ENCODE measurements at regions not wholly inside any gene's neighbourhood (a gene's known extent, or its start where the extent isn't known, plus 50 kb on each side); places are given as distances from the start of the nearest gene placed in this dataset.

DNA sequence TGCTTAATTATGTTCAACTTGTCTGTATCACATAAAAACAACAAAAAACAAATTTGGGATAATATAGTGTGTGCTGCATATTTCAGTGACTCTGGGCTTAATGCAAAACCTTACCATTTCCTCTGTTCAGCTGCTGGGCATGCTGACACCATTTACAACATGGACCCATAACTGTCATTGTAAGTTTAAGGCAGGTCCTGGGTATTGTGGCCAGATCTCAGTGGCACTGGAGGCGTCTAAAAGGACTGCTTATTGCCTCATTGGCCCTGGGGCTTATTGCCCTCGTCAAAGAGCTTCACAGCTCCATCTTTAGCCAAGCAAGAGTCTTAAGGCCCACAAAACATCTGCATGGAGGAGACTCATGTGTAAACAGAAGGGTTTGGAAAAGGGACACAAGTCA, 390.2 kb downstream of the NR2F2 start:
- DNase-seq (ENCODE audit: low read depth in 2 of 3, low spot score in 1 of 3): no peak

DNA sequence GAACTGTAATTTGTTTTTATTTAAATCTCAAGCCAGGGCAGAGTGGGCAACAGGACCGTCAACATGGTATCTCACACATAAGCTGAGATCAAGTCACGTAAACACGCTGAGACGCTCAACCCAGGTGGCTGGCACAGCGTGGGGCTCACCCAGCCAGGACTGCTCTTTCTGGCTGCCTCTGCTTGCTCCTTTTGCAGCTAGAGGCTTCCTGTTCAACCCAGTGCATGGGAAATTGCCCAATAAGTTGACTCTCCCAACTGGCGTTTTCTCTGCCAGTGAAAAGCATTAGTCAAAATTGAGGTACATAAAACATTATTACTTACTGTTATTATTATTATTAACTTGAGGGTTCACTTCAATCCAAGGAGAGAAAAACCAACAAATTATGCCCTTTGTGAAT, 398.1 kb downstream of the NR2F2 start:
- no peak for DNase-seq (ENCODE audit: low read depth in 2 of 3, low spot score in 1 of 3)

DNA sequence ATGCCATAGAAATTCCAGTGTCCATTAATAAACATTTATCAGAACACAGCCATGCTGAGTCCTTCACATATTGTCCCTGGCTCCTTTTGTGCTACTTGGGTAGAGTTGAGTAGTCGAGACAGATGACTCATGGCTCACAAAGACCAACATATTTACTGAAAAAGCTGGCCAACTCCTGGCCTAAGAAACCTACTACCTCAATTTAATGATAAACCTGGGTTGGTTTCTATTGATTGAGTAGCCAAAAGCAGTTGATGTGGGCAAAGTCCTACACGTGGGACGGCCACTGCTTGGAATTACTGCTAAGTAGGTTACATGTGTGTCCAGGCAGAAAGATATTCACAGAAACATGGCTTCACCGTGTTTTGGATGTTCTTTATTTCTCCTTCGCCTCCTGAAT, 402.2 kb downstream of the NR2F2 start:
- no peak for DNase-seq (ENCODE audit: low read depth in 2 of 3, low spot score in 1 of 3)

DNA sequence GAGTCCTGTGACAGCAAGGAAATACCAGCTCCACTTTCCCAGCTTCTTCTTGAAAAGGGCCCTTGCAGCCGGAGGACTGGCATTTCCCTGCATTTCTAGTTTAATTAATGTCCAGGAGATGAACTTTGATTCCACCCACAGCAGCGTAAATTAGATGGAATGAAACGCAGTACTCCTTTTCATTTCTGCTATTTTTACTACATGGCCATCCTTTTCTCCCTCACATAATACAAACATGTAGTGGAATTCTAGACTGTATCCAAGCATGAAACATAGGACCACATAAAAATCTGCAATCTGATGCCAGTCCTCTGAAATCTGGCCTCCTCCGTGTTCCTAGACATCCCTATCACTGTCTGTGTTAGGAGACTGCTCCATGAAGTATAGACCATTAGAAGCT, 403.2 kb downstream of the NR2F2 start:
- no peak for DNase-seq (ENCODE audit: low read depth in 2 of 3, low spot score in 1 of 3)

DNA sequence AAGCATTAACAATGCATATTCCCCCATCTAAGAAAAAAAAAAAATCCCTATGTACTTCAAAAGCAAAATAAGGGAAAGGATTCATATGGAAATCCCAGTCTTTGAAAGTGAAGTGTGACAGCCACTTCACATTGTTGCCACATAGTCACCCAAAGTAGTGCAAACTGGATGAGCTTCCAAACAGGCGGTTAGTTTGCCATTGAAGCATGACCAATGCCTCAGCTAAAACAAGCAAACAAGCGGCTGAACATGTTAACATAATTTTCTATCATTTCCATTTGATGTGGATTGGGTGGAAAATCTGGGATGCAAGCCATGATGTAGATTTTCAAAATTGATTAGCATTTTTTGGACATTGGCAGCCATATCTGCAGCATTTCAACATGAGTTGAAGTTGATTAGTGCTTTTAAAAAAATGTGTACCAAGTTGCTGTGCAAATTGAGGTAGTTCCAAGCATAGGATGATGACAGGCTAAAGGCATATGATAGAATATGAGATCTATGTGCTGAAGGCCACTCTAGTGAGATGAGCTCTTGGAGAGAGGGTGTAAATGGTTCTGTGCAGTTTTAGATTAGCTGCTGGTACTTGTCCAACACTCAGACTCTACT, 405.2 kb downstream of the NR2F2 start:
- DNase-seq (ENCODE audit: low read depth in 2 of 3, low spot score in 1 of 3): no peak

DNA sequence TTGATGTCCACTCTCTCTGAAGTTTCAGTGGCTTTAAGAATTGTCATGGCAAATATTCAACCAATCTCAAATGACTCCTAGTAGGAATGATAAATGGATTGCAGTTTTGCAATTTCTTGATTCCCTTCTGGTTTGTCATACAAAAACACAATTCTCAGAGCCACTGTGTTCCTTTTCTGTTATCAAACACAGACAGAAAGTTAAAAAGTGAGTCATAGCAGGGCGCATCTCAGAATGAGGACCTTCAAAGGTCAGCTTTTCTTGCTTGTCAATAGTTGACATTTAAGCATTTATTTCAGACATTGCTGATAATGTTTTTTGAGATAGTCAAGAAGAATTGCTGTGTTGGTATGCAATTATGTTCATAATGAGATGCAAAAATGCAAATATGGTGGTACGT, 405.9 kb downstream of the NR2F2 start:
- no peak for DNase-seq (ENCODE audit: low read depth in 2 of 3, low spot score in 1 of 3)

DNA sequence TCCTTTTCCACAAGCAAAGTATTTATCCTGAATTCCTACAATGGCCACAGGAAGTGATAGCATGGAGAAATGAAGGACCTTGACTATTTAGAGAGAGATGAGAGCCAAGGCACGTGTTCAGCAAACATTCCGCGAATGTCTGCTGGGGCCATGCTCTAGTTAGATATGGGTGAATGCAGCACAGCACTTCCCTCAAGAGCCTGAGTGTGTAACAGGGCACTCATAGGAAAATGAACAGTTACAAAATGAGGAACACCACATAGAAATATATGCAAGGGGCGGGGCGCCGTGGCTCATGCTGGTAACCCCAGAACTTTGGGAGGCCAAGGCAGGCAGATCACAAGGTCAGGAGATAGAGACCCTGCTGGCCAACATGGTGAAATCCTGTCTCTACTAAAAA, 406.9 kb downstream of the NR2F2 start:
- DNase-seq (ENCODE audit: low read depth in 2 of 3, low spot score in 1 of 3): no peak

DNA sequence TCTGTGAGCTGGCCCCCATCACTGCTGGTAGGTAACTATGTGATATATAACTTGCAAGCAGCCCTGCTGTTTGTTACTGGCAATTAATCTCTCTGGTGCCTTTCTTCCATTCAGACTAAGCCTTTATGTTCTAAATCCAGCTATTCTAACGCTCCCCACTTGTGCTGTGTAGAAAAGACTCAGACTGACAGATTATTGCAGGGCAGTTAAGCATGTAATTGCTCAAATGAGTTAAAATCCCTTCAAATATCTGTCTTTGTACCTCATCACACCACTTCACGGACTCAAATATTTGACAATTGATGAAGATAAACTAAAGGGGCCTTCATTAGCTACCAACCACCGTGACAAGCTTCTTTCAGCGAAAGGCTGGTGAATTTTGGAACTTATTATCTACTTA, 416.2 kb downstream of the NR2F2 start:
- DNase-seq (ENCODE audit: low read depth in 2 of 3, low spot score in 1 of 3): no peak

DNA sequence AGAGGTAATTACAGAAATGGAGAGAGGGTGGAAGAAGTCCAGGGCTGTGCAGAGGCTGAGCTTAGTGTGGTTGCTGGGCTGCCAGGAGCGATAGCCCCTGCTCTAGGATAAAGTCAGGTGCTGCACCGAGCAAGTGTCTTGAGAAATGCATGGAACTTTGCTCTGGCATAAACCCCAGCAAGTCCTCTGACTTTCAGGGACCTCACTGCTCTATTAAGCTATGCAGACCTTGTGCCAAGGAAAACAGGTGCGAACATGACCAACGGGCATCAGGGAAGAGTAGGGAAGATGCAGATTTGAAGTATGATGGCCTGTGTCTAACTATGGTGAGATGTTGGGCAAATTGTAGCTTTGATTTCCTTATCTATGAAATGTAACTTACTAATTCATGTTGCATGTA, 416.8 kb downstream of the NR2F2 start:
- DNase-seq (ENCODE audit: low read depth in 2 of 3, low spot score in 1 of 3): no peak

DNA sequence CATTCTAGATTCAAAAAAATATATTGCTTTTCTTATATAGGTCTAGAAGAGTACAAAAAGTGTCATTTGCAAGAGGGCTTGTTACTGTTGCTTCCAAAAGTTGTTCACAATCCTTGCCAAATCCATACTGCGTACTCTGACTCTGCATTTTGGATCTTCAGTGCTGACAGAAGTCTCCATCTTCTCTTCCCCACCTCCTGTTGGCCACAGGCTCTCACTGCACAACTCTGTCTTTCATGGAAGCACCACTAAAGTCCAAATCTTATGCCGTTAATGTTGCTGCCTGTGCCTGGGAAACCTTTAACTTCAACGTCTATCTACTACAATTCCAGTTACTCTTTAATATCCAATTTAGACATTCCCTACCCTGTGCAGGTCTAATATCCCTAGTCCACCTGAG, 419.9 kb downstream of the NR2F2 start:
- no peak for DNase-seq (ENCODE audit: low read depth in 2 of 3, low spot score in 1 of 3)

DNA sequence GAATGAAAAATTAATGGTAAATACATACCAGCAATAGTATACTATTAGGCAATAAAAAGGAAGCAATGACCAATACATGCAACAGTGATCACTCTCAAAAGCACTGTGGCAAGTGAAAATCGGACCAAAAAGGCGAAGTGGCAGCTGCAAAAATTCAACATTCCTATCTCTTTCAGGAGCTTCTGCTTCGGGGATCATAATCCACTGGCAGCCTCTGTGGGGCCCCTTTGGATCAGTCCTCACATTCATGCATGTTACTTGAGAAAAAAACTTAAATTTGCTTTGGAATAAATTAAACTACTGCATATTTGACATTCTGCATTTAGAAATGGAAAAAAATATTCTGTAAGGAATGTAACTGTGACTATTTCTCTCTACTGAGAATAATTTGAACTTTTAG, 425.6 kb downstream of the NR2F2 start:
- no peak for DNase-seq (ENCODE audit: low read depth in 2 of 3, low spot score in 1 of 3)

DNA sequence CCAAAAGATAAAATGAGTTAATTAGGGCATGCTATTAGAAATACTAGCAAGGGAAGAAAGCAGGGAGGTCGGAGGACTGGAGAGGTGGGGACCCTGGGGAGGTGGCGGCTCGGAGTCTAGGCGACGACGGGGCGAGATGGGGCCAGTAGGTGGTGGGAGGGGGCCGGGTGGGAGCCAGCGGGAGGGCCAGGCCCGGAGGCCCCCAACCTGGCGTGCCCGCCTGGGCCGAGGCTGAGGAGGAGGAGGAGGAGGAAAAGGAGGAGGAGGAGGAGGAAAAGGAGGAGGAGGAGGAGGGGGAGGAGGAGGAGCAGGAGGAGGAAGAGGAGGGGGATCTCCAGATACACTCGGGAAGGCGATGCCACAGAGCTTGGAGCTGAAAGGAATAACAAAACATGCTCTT, 426.2 kb downstream of the NR2F2 start:
- no peak for DNase-seq (ENCODE audit: low read depth in 2 of 3, low spot score in 1 of 3)

DNA sequence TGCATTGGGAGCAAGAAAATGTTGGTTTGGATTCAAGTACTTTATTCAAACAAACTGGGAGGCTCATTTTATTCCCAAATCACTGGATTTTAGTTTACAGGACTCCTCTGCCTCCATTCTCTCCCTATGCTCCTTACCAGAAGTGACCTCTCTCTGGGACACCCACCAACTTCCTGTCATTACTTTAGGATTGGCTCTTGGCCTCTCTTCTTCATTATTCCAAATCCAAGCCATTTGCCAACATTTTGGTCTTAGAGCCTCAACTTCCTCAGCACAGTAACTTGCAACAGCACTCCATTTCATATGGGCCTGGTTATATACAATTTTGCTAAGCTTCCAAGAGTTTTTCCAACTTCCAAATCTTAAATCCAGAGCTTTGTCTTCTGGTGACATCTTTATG, 432.1 kb downstream of the NR2F2 start:
- DNase-seq (ENCODE audit: low read depth in 2 of 3, low spot score in 1 of 3): no peak

DNA sequence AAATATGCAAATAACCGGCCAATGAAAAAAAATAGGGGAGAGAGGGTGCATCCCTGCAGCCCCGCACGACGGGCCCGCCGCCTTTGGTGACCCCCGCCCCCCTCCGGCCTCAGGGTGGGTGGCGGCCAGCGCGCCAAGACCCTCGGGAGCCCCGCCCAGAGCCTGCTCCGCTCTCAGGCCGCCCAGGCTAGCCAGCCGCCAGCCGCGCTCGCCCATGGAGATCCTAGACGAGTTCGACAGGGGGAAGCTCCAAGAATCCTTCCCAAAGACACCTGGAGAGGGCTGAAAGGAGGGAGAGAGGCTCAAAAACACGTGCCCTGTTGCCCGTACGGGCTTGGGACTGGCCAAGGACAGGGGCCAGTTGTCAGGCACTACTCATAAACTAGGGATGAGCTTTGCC, 434.0 kb downstream of the NR2F2 start:
- DNase-seq (ENCODE audit: low read depth in 2 of 3, low spot score in 1 of 3): no peak

DNA sequence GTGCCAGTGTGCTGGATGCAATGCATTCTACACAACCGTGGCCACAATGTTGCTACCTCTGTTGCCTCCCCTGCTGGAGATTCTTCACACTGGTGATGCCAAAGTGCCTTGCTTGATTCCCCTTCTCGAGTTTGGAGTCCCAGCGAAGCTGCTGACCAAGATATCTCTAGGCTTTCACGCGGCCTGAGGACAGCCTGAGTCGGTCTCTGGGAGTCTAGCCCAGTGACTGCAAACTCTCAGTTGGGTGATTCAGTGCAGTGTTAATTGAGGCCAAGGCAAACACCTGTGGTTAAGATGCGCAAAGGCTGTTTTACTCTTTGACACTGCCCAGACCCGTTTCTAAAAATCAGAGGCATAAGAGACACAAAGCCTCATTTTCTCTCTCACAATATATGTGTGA, 434.4 kb downstream of the NR2F2 start:
- DNase-seq (ENCODE audit: low read depth in 2 of 3, low spot score in 1 of 3): no peak

DNA sequence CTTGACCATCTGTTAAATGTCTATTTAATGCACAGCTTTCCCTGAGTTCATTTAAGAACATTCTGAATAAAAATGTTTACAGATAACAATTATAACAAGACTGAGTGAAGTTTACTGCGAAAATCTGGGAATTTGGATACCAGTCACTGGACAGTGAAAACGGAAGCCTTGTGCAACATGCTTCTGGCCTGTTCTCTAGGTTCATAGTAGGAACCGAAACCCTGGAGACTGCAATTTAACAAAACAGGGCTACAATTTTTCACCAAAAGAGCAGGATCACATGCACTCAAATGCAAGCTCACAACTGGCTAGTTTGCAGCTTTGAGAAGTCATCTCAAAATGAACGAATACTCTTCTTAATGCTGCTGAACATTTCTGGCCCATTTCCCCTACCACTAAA, 435.9 kb downstream of the NR2F2 start:
- DNase-seq (ENCODE audit: low read depth in 2 of 3, low spot score in 1 of 3): no peak

DNA sequence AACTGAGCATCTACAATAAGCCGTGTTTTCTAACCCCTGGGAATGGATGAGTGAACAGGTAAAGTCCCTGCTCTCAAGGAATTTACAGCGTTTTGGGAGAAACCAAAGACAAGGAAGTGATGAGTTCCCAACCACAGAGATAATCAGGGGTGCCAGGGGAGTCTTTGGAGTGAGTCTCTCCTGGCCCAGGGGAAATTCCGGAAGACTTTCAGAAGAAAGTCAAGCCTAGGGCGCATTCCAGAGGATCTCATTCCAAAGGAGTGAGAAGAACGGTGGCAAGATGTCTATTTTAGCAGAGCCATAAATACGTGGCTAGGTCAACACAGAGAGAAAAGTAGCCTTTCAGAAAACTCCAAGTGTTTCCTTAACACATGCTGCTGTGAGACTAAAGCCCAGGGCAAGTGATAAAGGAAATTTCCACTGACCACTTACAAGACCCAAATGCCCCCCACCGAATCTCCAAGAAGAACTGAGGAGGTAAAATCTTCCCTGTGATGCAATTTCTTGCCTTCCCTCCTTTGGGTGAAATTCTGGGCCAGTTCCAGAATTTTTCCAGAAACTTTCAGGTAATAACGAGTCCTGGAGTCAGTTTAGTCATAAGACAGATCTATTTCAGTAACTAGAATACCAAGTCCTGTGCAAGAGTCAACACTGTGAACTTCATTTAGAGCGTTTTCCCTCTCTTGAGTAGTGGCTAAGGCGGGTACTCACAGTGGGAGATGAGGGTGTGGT, 437.4 kb downstream of the NR2F2 start:
- DNase-seq (ENCODE audit: low read depth in 2 of 3, low spot score in 1 of 3): no peak

DNA sequence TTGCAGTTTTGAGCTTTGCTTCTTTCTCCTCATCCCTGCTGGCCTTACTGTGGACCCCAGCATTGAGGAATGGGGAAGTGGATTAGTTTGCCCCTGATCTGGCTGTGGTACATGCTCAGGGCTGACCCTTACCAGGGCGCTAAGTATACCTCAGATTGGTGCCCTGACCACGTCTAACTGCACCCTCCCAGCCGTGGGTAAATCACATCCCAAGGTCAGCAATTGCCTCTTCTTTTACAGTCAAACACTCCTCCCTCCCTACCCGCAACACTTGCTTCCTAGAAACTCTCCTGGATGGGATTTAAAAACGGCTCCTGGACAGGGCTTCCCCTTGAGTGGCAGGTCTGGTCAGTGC, 437.9 kb downstream of the NR2F2 start:
- DNase-seq (ENCODE audit: low read depth in 2 of 3, low spot score in 1 of 3): no peak

DNA sequence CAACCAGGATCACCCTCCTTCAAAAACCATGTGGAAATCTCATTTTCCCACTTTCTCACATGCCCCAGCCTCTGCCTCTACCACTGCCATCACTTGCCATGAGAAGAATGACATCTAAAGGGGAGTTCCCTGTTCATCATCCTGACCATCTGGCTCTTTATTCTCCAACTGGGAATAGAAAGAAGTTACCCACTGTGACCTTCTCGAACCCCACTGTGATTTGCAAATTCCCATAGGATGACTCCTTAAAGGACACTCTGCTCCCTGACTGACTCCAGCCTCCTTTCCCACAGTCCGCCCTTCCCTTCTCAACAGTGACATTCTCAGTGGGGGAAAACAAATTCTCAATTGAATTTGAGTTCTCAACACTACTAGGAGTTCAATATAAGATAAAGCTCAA, 440.5 kb downstream of the NR2F2 start:
- no peak for DNase-seq (ENCODE audit: low read depth in 2 of 3, low spot score in 1 of 3)

DNA sequence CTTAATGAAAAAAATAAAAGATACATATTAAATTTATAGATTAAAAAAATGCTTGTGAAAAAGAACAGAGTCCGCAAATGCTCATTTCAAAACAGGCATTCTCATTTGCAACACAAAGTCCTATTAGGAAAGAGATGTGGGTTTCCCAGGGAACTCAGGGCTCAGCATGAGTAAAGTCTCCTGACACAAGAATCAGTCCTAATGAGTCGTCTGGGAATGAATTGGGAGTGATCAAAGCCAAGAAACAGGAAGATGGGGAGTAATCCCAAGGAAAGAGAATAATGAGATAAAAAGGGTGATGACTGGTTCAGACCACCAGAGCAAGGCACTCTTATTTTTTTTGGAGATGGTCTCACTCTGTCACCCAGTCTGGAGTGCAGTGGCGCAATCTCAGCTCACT, 443.7 kb downstream of the NR2F2 start:
- DNase-seq (ENCODE audit: low read depth in 2 of 3, low spot score in 1 of 3): no peak

DNA sequence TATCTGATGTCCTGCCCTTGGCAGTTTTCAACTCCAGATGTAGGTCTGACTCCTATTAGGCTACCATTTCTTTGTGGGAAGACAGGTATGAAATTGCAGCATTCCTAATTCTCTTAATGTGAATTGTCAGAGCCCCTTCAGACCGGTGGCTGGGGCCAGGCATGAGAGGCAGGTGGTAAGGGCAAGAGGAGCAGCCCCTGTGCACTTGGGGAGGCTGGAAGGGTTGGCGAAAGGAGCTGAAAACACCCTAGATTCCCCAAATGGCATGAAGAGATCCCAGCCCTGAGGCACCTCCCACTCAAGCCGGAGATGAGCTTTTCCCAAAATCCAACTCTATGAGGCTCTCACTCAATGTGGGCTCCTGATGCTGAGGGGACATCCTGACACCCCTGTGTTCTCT, 453.2 kb downstream of the NR2F2 start:
- no peak for DNase-seq (ENCODE audit: low read depth in 2 of 3, low spot score in 1 of 3)

DNA sequence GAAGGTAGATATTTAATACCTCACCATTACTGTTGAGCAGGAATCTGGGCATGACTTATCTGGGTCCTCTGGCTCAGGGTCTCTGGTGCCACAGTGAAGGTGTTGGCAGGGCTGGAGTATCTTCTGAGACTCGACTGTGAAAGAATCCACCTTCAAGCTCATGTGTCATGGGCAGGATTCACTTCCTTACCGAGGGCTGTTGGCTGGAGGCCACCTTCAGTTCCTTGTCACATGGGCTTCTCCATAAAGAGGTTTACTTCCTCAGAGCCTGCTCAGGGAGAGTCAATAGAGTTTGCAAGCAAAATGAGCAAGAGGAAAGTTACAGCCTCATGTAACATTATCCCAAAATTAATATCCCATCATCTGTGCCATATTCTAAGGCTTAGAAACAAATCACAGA, 459.5 kb downstream of the NR2F2 start:
- no peak for DNase-seq (ENCODE audit: low read depth in 2 of 3, low spot score in 1 of 3)

DNA sequence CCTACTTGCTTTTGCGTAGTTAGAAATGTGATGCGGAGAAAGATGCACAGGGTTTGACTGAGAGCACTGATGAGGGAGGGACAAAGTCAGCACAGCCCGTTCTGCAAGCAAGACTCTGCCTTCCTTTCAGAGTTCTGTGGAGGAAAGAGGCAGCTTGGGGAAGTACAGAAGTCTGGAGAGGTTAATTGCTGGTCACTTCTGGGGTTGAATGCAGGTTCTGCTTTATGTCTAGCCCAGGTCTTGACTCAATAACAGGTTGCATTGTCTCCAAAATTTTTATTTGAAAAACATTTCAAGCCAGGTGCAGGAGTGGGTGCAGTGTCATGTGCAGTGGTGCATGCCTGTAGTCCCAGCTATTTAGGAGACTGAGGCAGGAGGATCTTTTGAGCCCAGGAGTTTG, 461.7 kb downstream of the NR2F2 start:
- DNase-seq (ENCODE audit: low read depth in 2 of 3, low spot score in 1 of 3): no peak

Measured in stimulated activated CD4-positive, alpha-beta T cell treated with anti-CD3 and anti-CD28 coated beads, Interleukin-12 subunit alpha, Interleukin-12 subunit beta, amount 100 ng/mL, for 48 hours (primary cell).